Activated CD4-positive, alpha-beta memory T cell treated with anti-CD3 and anti-CD28 coated beads for 36 hours (primary cell): ENCODE measurements at regions not wholly inside any gene's neighbourhood (a gene's known extent, or its start where the extent isn't known, plus 50 kb on each side); places are given as distances from the start of the nearest gene placed in this dataset.
A peak's percentile ranks its signal among the peaks of the same experiment; 100 is the strongest.
"Not testable (repeated sequence)": the region's sequence is repeated elsewhere in the genome, so short reads cannot be mapped to it uniquely, and the experiment has no call there.

ENCODE experiments used
- CTCF ChIA-PET: fragments of 350-600 bp; sonication (Branson Sonifier 250); formaldehyde crosslinking; loops from one replicate; lab custom pipeline; 2021; ENCODE audit warnings: antibody characterized with exemption, inconsistent platforms; lab: Charles Lee
- POLR2A ChIA-PET: fragments of 350-600 bp; sonication (Branson Sonifier 250); formaldehyde crosslinking; loops from one replicate; lab custom pipeline; 2021; ENCODE audit warnings: antibody characterized with exemption; lab: Charles Lee
- DNase-seq: peaks from one replicate; pipeline ENCODE4 v3.0.0-alpha.2; 2020
- H3K27ac Mint-ChIP-seq: one replicate; pipeline ENCODE4 v1.8.0; 2021; ENCODE audit warnings: mixed read lengths
- H3K27me3 Mint-ChIP-seq: one replicate; pipeline ENCODE4 v1.8.0; 2021; ENCODE audit warnings: mixed read lengths
- H3K36me3 Mint-ChIP-seq: one replicate; pipeline ENCODE4 v1.8.0; 2021; ENCODE audit warnings: mixed read lengths
- H3K4me1 Mint-ChIP-seq: one replicate; pipeline ENCODE4 v1.8.0; 2021; ENCODE audit warnings: low read depth, mixed read lengths
- H3K4me3 Mint-ChIP-seq: one replicate; pipeline ENCODE4 v1.8.0; 2021; ENCODE audit warnings: mild to moderate bottlenecking, mixed read lengths
- H3K9me3 Mint-ChIP-seq: one replicate; pipeline ENCODE4 v1.8.0; 2021; ENCODE audit warnings: mixed read lengths
- intact Hi-C: fragments of 100-400 bp; cut with micrococcal nuclease; formaldehyde crosslinking; loops from one replicate; pipeline ENCODE4 v1.15.1; 2023

- POLR2A ChIA-PET: no interaction called here
- Mint-ChIP-seq H3K9me3 (peaks cover 19% of the 10 kb centered on the region), H3K27me3 (peaks cover 28% of the 10 kb centered on the region), H3K36me3 (peaks cover 3% of the 10 kb centered on the region), H3K4me3 (no peak overlapping the region), H3K4me1 (peaks cover 8% of the 10 kb centered on the region), H3K27ac (no peak overlapping the region)
- intact Hi-C loops: loop anchor here (5.0 to 10.0 kb wide), 2 partner anchors 58 to 155 kb away; partner anchors contain the start of gene PPP1R14C
- CTCF ChIA-PET: interaction anchor here (1.6 kb wide), 1 partner anchor 219 kb away, joined by 6 read pairs; no protein-coding TSS in a partner anchor
- DNase-seq: no peak
These were observed 68.8 kb upstream of the IYD start for GRCh38 chr6:150299873-150300485.

DNA sequence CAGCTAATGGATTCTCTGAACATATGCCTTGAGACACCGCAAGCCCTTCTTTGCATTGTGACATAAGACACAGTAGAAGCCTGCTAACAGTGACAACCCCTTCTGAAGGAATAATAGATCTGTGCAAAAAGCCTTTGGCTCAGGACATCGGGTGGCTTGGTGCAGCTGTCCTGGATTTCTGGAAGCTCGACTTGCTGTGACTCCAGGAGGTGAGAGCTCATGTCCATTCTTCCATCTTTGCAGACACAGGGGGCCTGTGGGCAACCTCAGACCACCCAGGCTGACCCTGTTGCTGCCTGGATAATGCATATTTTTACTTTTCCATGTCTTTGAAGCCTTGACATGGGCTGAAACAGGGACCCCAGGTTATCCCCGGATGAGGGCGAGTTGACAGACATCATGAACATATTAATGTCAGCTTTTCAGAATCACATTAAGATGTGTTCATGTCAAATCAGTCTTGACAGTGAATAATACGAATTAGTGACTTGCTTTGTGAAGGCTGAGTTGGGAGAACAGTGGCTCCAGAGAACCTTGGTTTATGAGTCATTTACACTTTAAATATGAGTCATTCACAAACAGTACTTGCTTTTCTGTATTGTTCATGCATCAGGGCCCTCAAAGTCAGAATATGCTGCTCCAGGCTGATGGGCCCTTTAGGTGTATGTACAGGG, 66.8 kb upstream of the IYD start:
- Mint-ChIP-seq H3K4me1 (peaks cover 8% of the 10 kb centered on the region), H3K36me3 (peaks cover 3% of the 10 kb centered on the region), H3K27me3 (peaks cover 34% of the 10 kb centered on the region), H3K9me3 (peaks cover 10% of the 10 kb centered on the region), H3K27ac (no peak overlapping the region), H3K4me3 (no peak overlapping the region)
- DNase-seq: peak; percentile 46
- ChIA-PET CTCF (interaction anchor here (0.9 to 1.7 kb wide), 3 partner anchors 59 to 221 kb away, joined by 3 to 12 read pairs (median 4); no protein-coding TSS in a partner anchor), POLR2A (interaction anchor here (1.2 kb wide), 1 partner anchor 34 kb away, joined by 3 read pairs; no protein-coding TSS in a partner anchor)
- intact Hi-C loops: loop anchor here (1.0 to 10.0 kb wide), 3 partner anchors 60 to 157 kb away; partner anchors contain the start of gene PPP1R14C

- H3K4me3 Mint-ChIP-seq: no peak overlapping the region
- H3K4me1 Mint-ChIP-seq: peaks cover 8% of the 10 kb centered on the region
- ChIA-PET POLR2A (interaction anchor here (1.2 kb wide), 1 partner anchor 34 kb away, joined by 3 read pairs; no protein-coding TSS in a partner anchor), CTCF (interaction anchor here (0.9 to 1.7 kb wide), 2 partner anchors 93 to 222 kb away, joined by 4 to 12 read pairs; no protein-coding TSS in a partner anchor)
- DNase-seq: no peak
- no peak overlapping the region for H3K27ac Mint-ChIP-seq
- H3K27me3 Mint-ChIP-seq: peaks cover 34% of the 10 kb centered on the region
- intact Hi-C loops: loop anchor here (1.0 to 10.0 kb wide), 3 partner anchors 60 to 158 kb away; partner anchors contain the start of gene PPP1R14C
- peaks cover 5% of the 10 kb centered on the region for H3K9me3 Mint-ChIP-seq
- peaks cover under 1% of the 10 kb centered on the region for H3K36me3 Mint-ChIP-seq
These were observed 66.2 kb upstream of the IYD start for GRCh38 chr6:150302520-150303176.

- ChIA-PET CTCF (no interaction called here), POLR2A (no interaction called here)
- H3K4me3 Mint-ChIP-seq: no peak overlapping the region
- intact Hi-C loops: loop anchor here (5.0 to 10.0 kb wide), 2 partner anchors 61 to 158 kb away; partner anchors contain the start of gene PPP1R14C
- H3K27me3 Mint-ChIP-seq: peaks cover 29% of the 10 kb centered on the region
- no peaks in the 10 kb centered on the region for H3K9me3 Mint-ChIP-seq
- H3K4me1 Mint-ChIP-seq: peaks cover 8% of the 10 kb centered on the region
- DNase-seq: no peak
- no peaks in the 10 kb centered on the region for H3K36me3 Mint-ChIP-seq
- no peak overlapping the region for H3K27ac Mint-ChIP-seq
These were observed 65.6 kb upstream of the IYD start for GRCh38 chr6:150303256-150303655.

- intact Hi-C loops: loop anchor here (5.0 to 10.0 kb wide), 2 partner anchors 62 to 160 kb away; partner anchors contain the start of gene PPP1R14C
- CTCF ChIA-PET: interaction anchor here (0.7 kb wide), 1 partner anchor 14 kb away, joined by 3 read pairs; no protein-coding TSS in a partner anchor
- Mint-ChIP-seq H3K36me3 (no peaks in the 10 kb centered on the region), H3K27ac (no peak overlapping the region), H3K27me3 (peaks cover 30% of the 10 kb centered on the region), H3K4me1 (peaks cover 8% of the 10 kb centered on the region), H3K4me3 (no peak overlapping the region), H3K9me3 (no peaks in the 10 kb centered on the region)
- no peak for DNase-seq
- POLR2A ChIA-PET: no interaction called here
These were observed 64.4 kb upstream of the IYD start for GRCh38 chr6:150304429-150304828.

DNA sequence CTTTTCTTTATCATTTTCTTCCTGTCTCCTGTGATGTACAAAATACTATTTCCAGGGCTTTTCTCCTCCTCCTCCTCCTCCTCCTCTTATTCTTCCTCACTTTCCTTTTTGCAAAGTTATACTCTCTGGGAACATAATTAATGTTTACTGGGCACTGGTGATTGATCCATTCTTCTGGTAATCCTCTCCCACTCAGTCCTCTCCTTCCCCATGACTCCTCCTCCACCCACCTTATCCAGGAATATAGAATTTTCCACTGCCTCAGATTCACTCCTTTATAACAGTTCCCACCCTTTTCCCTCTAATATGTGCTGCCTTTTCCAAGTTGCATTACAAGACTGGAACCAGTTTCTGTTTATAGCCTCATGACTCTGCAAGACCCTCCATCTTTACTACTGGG, 62.5 kb upstream of the IYD start:
- ChIA-PET CTCF (no interaction called here), POLR2A (no interaction called here)
- Mint-ChIP-seq H3K9me3 (no peaks in the 10 kb centered on the region), H3K4me1 (peaks cover 13% of the 10 kb centered on the region), H3K27ac (no peak overlapping the region), H3K4me3 (no peak overlapping the region), H3K36me3 (no peaks in the 10 kb centered on the region), H3K27me3 (peaks cover 25% of the 10 kb centered on the region)
- intact Hi-C loops: loop anchor here (10.0 kb wide), 1 partner anchor 161 kb away; the partner anchor contains the start of gene PPP1R14C
- DNase-seq: no peak

- DNase-seq: no peak
- H3K4me3 Mint-ChIP-seq: no peak overlapping the region
- intact Hi-C loops: loop anchor here (10.0 kb wide), 1 partner anchor 163 kb away; the partner anchor contains the start of gene PPP1R14C
- ChIA-PET POLR2A (no interaction called here), CTCF (interaction anchor here (1.2 to 1.4 kb wide), 2 partner anchors 28 to 226 kb away, joined by 3 to 4 read pairs; no protein-coding TSS in a partner anchor)
- no peak overlapping the region for H3K27ac Mint-ChIP-seq
- H3K36me3 Mint-ChIP-seq: no peaks in the 10 kb centered on the region
- H3K4me1 Mint-ChIP-seq: peaks cover 11% of the 10 kb centered on the region
- H3K9me3 Mint-ChIP-seq: no peaks in the 10 kb centered on the region
- peaks cover 28% of the 10 kb centered on the region for H3K27me3 Mint-ChIP-seq
These were observed 61.3 kb upstream of the IYD start for GRCh38 chr6:150307520-150307919.

DNA sequence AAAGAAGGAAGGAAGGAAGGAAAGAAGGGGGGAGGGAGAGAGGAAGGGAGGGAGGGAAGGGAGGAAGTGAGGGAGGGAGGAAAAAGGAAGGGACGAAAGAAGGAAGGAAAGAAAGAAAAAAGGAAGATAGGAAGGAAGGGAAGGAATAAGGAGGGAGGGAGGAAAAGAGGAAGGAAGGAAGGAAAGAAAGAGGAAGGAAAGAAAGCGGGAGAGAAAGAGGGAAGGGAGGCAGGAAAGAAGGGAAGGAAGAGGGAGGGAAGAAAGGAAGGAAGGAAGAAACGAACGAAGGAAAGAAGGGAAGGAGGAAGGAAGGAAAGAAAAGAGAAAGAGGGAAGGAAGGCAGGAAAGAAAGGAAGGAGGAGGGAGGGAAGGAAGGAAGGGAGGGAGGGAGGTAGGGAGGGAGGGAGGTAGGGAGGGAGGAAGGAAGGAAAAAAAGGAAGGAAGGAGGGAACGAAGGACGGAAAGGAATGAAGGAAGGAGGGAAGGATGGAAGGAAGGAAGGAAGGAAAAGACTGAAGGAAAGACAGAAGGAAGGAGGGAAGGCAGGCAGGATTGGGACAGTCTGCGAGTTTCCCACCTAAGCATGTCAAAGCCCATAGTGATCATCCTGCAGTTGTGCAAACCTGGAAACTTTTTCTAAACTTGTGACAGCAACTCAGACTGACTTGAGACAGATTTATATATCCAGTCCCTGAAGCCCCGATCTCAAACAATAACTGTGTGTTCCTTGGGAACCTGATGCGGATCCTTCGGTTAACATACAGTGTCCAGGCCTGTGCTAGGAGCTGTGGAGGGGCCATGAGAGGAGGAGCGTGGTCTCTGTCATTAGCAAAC, 59.8 kb upstream of the IYD start:
- peaks cover 20% of the 10 kb centered on the region for H3K27me3 Mint-ChIP-seq
- H3K9me3 Mint-ChIP-seq: no peaks in the 10 kb centered on the region
- peaks cover 9% of the 10 kb centered on the region for H3K4me1 Mint-ChIP-seq
- ChIA-PET CTCF (interaction anchor here (1.4 kb wide), 1 partner anchor 228 kb away, joined by 4 read pairs; no protein-coding TSS in a partner anchor), POLR2A (no interaction called here)
- intact Hi-C loops: loop anchor here (10.0 kb wide), 1 partner anchor 164 kb away; the partner anchor contains the start of gene PPP1R14C
- no peak overlapping the region for H3K27ac Mint-ChIP-seq
- no peak overlapping the region for H3K4me3 Mint-ChIP-seq
- DNase-seq: no peak
- no peaks in the 10 kb centered on the region for H3K36me3 Mint-ChIP-seq

DNA sequence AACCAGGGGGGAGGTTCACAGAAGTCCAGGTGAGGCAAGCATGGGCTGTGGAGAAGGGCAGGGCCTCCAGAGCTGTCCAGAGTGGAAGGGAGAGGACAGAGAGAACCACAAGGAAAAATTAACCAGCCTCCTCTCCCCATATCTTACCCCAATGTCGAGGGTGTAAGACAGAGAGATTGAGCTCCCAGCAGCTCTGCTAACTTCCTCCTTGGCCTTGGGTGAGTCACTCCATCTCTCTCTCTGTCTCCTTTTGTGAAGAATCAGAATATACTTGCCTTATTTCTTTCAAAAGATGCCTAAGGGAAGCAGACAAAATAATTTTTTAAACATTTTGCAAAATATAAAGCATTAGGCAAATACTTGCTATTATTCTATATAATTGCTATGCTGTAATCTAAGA, 58.3 kb upstream of the IYD start:
- intact Hi-C loops: no loop called here
- H3K27ac Mint-ChIP-seq: no peak overlapping the region
- no peaks in the 10 kb centered on the region for H3K36me3 Mint-ChIP-seq
- H3K9me3 Mint-ChIP-seq: no peaks in the 10 kb centered on the region
- H3K27me3 Mint-ChIP-seq: peaks cover 15% of the 10 kb centered on the region
- ChIA-PET CTCF (no interaction called here), POLR2A (no interaction called here)
- H3K4me3 Mint-ChIP-seq: no peak overlapping the region
- no peak for DNase-seq
- H3K4me1 Mint-ChIP-seq: peaks cover 9% of the 10 kb centered on the region

GRCh38 chr6:150311149-150311944, 57.5 kb upstream of the IYD start:
- peaks cover 13% of the 10 kb centered on the region for H3K27me3 Mint-ChIP-seq
- H3K27ac Mint-ChIP-seq, CTCF ChIA-PET, H3K4me1 Mint-ChIP-seq, H3K4me3 Mint-ChIP-seq, intact Hi-C loops, H3K36me3 Mint-ChIP-seq, H3K9me3 Mint-ChIP-seq, POLR2A ChIA-PET: not testable (repeated sequence)
- DNase-seq: peak; percentile 29
